ENCODE measurements at regions not wholly inside any gene's neighbourhood (a gene's known extent, or its start where the extent isn't known, plus 50 kb on each side); places are given as distances from the start of the nearest gene placed in this dataset.

DNA sequence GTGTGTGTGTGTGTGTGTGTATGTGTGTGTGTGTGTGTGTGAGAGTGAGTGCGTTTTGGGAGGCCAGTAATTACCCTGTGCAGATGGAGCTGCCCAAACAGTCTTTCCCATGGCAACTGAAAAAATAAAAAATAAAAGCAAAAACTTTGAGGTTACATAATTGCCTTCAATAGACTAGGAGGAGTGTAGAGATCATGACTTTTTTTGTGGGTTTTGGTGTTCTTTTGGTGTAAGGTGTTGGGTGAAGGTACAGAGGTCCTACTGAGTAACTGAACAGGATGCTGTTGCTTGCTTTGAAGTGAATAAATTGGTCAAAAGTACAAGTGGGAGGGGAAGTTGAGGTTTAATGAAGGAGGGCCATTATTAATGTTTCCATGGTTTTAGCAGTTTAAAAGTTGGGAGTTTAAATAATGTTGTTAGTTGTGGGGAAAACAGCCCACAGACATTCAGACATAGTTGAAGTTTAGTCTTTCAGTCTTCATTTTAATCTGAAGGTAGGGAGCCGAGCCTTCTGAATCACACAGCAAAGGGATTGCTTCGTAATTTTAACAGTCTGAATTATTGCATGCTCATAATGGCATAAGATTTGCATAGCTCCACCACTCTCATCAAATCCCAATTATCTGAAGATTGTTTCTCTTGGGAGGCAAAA is 251.4 kb downstream of the PRL start:
- H3K4me3 ChIP-seq: no peak overlapping the region
- H3K27me3 ChIP-seq (replicated peaks; ENCODE audit: insufficient read depth): no peaks in the 10 kb centered on the region
- peaks cover 15 to 25% of the 10 kb centered on the region in 2 donors for H3K4me1 ChIP-seq (ENCODE audit: control insufficient read depth in 1 of 2, low read depth in 2 of 2)
- TF ChIP-seq, protein P1, sequence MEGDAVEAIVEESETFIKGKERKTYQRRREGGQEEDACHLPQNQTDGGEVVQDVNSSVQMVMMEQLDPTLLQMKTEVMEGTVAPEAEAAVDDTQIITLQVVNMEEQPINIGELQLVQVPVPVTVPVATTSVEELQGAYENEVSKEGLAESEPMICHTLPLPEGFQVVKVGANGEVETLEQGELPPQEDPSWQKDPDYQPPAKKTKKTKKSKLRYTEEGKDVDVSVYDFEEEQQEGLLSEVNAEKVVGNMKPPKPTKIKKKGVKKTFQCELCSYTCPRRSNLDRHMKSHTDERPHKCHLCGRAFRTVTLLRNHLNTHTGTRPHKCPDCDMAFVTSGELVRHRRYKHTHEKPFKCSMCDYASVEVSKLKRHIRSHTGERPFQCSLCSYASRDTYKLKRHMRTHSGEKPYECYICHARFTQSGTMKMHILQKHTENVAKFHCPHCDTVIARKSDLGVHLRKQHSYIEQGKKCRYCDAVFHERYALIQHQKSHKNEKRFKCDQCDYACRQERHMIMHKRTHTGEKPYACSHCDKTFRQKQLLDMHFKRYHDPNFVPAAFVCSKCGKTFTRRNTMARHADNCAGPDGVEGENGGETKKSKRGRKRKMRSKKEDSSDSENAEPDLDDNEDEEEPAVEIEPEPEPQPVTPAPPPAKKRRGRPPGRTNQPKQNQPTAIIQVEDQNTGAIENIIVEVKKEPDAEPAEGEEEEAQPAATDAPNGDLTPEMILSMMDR (IDR thresholded peaks at IDR 0.05): no peak
- no peak for ATAC-seq (ENCODE audit: insufficient number of reproducible peaks, low FRiP score, low read depth)
- no peak overlapping the region for H3K27ac ChIP-seq
- DNase-seq (ENCODE audit: low spot score): no peak
- no peaks in the 10 kb centered on the region for H3K36me3 ChIP-seq
- H3K9me3 ChIP-seq: peaks cover 7% of the 10 kb centered on the region

DNA sequence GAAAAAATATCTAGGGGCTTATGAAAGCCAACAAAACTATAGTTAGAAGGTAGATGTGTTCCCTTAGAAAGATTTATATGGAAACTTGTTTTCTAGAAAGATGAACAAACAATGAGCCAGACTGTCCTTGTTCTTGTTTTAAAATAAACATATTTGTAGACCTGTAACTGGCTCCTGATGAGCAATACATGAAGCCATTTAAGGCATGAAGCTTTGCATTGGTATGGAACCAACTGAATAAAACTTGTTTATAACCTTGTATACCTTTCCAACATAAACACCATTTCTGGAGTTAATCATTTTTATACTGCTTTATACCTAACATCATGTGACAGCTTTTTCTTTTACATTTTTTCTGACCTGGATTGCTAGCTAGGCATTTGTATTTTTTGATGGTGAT is 247.8 kb downstream of the PRL start:
- no peaks in the 10 kb centered on the region for H3K36me3 ChIP-seq
- no peak for ATAC-seq (ENCODE audit: insufficient number of reproducible peaks, low FRiP score, low read depth)
- peaks cover 3 to 9% of the 10 kb centered on the region in 2 donors for H3K4me1 ChIP-seq (ENCODE audit: control insufficient read depth in 1 of 2, low read depth in 2 of 2)
- no peaks in the 10 kb centered on the region for H3K27me3 ChIP-seq (replicated peaks; ENCODE audit: insufficient read depth)
- no peak for DNase-seq (ENCODE audit: low spot score)
- no peaks in the 10 kb centered on the region for H3K9me3 ChIP-seq
- H3K4me3 ChIP-seq: no peak overlapping the region
- no peak overlapping the region for H3K27ac ChIP-seq
- TF ChIP-seq, protein P1 (IDR thresholded peaks at IDR 0.05): no peak

GRCh38 chr6:22053391-22053997 is 243.3 kb downstream of the PRL start:
- ATAC-seq (ENCODE audit: insufficient number of reproducible peaks, low FRiP score, low read depth) (no peak), DNase-seq (ENCODE audit: low spot score) (no peak)
- TF ChIP-seq, protein P1 (IDR thresholded peaks at IDR 0.05): no peak

GRCh38 chr6:22056398-22056797 is 240.4 kb downstream of the PRL start:
- H3K9me3 ChIP-seq: no peaks in the 10 kb centered on the region
- peak overlapping the region; percentile 1 for H3K4me3 ChIP-seq
- no peaks in the 10 kb centered on the region for H3K27me3 ChIP-seq (replicated peaks; ENCODE audit: insufficient read depth)
- H3K27ac ChIP-seq: no peak overlapping the region
- ATAC-seq (ENCODE audit: insufficient number of reproducible peaks, low FRiP score, low read depth) (no peak), DNase-seq (ENCODE audit: low spot score) (no peak)
- H3K36me3 ChIP-seq: no peaks in the 10 kb centered on the region
- TF ChIP-seq, protein P1 (IDR thresholded peaks at IDR 0.05): no peak
- peaks cover 0 to 12% of the 10 kb centered on the region in 2 donors for H3K4me1 ChIP-seq (ENCODE audit: control insufficient read depth in 1 of 2, low read depth in 2 of 2)

More at GRCh38 chr6:22053391-22053997, 243.3 kb downstream of the PRL start:
- H3K9me3 ChIP-seq: no peaks in the 10 kb centered on the region
- H3K4me1 ChIP-seq (ENCODE audit: control insufficient read depth in 1 of 2, low read depth in 2 of 2): peaks cover 3 to 21% of the 10 kb centered on the region in 2 donors
- no peaks in the 10 kb centered on the region for H3K36me3 ChIP-seq
- H3K27me3 ChIP-seq (replicated peaks; ENCODE audit: insufficient read depth): no peaks in the 10 kb centered on the region
- no peak overlapping the region for H3K27ac ChIP-seq
- no peak overlapping the region for H3K4me3 ChIP-seq

- DNase-seq (ENCODE audit: low spot score) (no peak), ATAC-seq (ENCODE audit: insufficient number of reproducible peaks, low FRiP score, low read depth) (no peak)
- no peaks in the 10 kb centered on the region for H3K27me3 ChIP-seq (replicated peaks; ENCODE audit: insufficient read depth)
- peaks cover 0 to 12% of the 10 kb centered on the region in 2 donors for H3K4me1 ChIP-seq (ENCODE audit: control insufficient read depth in 1 of 2, low read depth in 2 of 2)
- H3K9me3 ChIP-seq: no peaks in the 10 kb centered on the region
- no peaks in the 10 kb centered on the region for H3K36me3 ChIP-seq
- no peak overlapping the region for H3K4me3 ChIP-seq
- no peak overlapping the region for H3K27ac ChIP-seq
- TF ChIP-seq, protein P1 (IDR thresholded peaks at IDR 0.05): no peak
Observed at GRCh38 chr6:22057962-22058361, 238.9 kb downstream of the PRL start.
